GM18498 (cell line): ENCODE measurements at regions not wholly inside any gene's neighbourhood (a gene's known extent, or its start where the extent isn't known, plus 50 kb on each side); places are given as distances from the start of the nearest gene placed in this dataset.
"Not testable (repeated sequence)": the region's sequence is repeated elsewhere in the genome, so short reads cannot be mapped to it uniquely, and the experiment has no call there.

Experiments
- ATAC-seq: cut with Tn5 transposase; IDR thresholded peaks from one replicate; pipeline ENCODE4 v1.9.1; 2021; ENCODE audit warnings: mild to moderate bottlenecking, moderate library complexity; ENCODE audit not compliant: unreplicated experiment

- no peak for ATAC-seq
These were observed 421.6 kb upstream of the EYS start for GRCh38 chr6:66128656-66129055.

DNA sequence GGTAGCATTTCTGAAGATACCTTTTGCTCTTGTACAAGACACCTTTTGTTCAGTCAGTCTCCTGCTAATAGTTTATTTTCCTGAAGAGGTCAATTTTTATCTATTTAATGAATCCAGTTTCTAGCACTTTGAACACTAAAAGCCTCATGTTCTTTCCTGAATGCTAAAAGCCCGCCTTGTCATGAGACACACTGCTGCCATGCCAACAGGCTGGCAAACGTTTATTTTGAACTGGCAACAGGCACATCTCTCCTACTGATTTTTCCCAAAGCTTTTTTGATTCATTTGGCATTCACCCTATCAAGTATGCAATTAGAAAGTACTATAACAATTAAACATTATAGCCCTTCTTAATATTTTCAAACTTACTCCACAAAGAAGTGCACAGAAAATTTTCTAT is 421.2 kb upstream of the EYS start:
- ATAC-seq = no peak

DNA sequence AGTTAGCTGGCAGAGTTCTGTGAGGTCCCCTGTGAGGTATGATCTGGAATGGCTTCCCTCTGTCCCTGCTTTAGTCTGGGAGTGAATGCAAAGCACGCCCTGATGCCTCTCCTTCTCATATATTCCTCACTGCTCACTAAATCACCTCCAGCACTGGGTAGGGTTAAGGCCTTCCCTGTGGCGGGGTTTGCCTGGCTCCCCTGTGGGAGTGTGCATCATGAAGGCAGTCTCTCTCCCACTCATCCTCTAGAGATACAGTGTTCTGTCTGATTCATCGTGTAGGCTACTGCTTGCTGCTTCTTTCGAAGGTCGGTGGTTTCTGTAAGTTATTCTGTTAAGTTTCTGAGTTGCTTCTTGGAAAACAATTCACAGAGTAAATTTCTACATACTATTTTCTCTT is 420.0 kb upstream of the EYS start:
- no peak for ATAC-seq

- no peak for ATAC-seq
These were observed 419.3 kb upstream of the EYS start for GRCh38 chr6:66126358-66126757.

GRCh38 chr6:66103954-66104353 is 396.9 kb upstream of the EYS start:
- no peak for ATAC-seq

DNA sequence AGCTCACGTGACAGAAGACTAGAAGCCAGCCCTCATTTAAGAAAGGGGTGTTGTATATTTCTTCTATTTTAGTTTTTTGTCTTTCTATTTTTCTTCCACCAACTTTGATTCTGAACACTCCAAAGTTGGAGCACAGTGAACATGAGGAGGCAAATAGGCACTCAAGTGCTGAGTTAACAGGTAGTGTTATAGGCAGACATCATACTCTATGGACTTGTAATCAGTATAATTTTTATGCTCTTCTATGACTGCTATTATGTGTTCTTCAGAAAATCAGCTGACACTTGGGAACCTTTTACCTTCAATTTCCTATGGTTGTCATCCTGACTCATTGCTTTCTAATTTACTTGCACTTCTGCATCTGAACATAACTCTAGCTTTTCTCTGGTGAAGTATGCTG is 396.3 kb upstream of the EYS start:
- ATAC-seq = no peak

DNA sequence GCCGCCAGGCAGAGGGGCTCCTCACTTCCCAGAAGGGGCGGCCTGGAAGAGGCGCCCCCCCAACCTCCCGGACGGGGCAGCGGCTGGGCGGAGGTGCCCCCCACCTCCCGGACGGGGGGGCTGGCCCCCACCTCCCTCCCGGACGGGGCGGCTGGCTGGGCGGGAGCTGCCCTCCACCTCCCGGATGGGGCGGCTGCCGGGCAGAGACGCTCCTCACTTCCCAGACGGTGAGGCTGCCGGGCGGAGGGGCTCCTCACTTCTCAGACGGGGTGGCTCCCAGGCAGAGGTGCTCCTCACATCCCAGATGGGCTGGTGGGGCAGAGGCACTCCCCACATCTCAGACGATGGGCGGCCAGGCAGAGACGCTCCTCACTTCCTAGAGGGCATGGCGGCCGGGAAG is 389.7 kb upstream of the EYS start:
- ATAC-seq = no peak

DNA sequence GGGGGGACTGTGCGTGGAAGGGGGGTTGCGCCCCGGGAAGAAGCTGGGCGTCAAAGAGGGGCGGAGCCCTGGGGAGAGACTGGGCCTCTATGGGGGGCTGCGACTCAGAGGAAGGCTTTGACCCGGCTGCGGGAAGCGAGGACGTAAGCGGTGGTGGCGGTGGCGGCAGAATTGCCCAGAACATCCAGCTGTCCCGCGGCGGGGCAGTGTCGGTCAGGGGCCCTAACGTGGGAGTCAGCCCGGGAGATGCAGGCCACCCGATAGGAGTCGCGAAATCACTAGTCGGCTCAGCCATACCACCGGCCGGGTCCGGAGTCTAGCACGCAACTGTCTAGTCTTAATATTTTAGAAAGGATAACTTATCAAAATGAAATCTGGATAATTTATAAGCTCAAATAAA is 387.6 kb upstream of the EYS start:
- no peak for ATAC-seq

DNA sequence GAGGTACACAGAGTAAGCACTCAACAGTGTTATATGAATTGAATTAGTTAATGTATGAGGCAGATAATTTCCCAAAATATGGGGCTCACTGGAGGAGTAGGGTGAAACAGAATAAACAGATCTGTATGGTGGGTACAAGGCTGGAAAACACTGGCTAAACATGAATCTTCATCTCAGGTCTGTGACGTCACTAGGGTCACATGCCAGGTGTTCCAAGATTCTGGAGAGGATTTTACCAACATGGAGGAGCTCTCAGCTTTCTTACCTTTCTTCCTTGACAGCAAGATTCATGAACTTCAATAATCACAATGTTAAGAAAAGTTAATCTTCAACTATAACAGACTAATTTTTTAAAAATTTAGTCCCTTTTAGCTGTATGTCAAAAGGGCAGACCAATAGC is 385.3 kb upstream of the EYS start:
- not testable (repeated sequence) for ATAC-seq

DNA sequence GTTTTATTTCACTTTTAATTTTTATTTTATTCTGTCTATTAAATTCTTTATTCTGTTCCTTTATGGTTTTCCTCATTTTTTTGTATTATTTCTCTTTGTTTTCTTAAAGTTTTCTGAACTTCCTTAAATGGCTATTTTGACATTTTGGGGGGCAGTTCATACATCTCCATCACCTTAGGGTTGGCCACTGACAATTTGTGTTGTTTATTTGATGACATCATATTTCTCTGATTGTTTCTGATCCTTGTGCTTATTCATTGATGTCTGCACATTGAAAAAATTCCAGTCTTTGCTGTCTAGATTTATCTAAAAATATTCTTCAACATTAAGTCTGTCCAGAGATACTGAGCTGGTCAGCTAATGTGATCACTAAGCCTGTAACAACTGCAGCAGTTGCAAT is 379.5 kb upstream of the EYS start:
- ATAC-seq = no peak

- no peak for ATAC-seq
These were observed 375.9 kb upstream of the EYS start for GRCh38 chr6:66082914-66083313.

- no peak for ATAC-seq
These were observed 361.9 kb upstream of the EYS start for GRCh38 chr6:66068907-66069306.

DNA sequence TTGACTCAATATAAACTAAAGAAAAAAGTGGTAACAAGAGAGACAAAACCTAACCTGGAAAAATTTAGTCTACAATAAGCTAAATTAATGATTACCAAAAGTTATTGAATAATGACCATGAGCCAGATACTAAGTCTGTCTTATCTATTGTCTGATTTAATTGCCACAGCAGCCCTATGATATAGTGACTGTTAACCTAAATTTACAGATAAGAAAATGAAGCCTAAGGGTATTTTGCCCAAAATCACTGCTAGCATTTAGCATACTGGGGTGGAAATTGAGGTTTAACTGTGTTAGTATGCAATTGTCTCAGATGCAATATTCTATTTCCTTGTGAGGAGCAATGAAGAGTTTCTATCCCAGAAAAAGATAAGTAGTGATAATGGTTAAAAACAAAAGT is 361.0 kb upstream of the EYS start:
- ATAC-seq = no peak

DNA sequence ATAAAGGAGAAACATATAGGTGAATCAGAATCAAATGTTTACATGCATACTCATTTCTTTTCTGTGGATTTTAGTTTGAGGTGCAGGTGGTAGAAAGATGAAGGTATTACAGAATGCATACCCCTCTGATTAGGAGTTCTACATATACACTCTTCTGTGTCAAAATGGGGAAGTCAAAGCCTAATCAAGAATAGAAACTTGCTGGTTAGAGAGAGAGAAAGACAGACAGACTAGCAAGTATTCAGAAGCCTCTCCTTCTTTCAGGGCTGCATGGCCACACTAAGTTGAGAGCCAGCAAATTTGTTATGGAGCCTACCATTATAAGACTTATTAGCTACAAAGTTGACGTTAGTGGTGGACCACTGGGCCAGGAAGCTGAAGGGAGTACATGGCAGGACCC is 358.3 kb upstream of the EYS start:
- ATAC-seq = no peak

GRCh38 chr6:66057034-66057433 is 350.0 kb upstream of the EYS start:
- ATAC-seq = no peak

- ATAC-seq = no peak
These were observed 347.9 kb upstream of the EYS start for GRCh38 chr6:66054967-66055366.

DNA sequence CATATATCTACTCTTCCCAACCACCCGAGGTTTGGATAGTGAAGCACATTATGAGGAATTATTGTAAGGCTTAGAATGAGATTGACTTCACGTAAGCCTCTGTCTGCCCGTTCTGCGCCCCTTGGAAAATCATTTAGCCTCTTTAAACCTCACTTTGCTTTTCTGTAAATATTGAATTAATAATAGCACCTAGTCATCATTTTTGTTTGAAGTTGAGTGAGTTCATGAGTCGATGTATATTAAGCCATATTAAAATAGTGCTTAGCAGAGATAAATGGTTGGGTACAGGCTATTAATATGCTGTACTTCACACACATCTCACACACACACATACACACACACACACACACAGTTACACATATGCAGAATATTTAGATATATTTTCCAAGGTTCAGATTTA is 344.8 kb upstream of the EYS start:
- ATAC-seq = no peak

- no peak for ATAC-seq
These were observed 341.9 kb upstream of the EYS start for GRCh38 chr6:66048684-66049474.

DNA sequence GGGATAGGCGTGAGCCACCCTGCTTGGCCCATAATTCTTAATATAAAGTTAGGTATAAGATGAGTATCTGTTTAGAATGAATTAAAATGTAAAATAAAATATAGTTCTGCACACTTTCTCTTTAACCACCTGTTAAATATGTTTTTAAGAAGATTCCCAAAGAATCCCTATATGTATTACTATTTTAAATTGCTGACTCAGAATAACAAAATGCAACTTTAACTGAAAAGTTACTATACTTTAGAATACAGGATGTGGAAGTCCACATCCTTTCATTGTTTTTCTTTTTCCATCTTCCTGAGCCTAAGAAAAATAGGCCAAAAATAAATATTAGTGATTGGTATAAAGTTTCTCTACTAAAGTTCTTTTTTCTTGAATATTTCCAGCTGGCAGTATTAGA is 325.6 kb upstream of the EYS start:
- ATAC-seq = no peak

DNA sequence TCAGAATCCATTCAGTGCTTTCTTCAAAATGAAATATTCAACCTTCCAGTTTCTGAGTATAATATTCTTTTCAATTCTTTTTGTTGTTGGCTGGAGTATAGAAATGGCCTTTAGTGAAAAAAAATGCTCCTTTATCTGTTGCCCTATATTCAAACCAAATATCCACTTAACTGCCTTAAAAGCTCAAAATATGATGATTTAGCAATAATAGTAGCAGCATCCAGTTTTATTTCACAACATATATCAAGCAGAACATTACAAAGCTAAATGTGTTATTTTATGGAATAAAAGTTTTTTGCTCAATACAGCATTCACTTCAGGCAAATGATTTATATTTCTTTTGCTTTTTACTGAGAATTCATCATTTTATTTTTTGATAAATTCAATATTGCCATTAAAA is 322.4 kb upstream of the EYS start:
- no peak for ATAC-seq

DNA sequence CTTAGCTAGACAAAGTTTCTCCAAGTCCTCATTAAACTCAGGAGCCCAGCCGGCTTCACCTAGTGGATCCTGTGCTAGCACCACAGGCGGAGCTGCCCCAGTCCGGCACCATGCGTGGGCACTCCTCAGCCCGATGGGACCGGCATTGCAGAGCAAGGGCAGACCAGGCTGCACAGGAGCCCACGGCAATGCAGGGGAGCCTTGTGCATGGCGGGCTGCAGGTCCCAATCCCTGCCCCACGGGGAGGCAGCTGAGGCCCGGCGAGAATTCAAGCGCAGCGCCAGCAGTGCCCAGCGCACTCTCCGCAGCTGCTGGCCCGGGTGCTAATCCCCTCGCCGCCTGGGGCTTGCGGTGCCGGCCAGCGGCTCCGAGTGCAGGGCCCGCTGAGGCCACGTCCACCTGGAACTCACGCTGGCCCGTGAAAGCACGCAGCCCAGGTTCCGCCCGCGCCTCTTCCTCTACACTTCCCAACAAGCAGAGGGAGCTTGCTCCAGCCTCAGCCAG is 292.3 kb upstream of the EYS start:
- ATAC-seq = no peak

DNA sequence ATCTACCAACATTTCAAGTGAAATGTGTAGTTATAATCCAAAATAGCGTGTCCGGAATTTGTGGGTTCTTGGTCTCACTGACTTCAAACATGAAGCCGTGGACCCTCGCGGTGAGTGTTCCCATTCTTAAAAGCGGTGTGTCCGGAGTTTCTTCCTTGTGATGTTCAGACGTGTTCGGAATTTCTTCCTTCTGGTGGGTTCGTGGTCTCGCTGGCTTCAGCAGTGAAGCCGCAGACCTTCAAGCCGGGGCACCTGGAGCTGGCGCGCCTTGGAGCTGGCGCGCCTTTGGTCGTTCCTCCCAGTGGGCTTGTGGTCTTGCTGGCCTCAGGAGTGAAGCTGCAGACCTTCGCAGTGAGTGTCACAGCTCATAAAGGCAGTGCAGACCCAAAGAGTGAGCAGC is 291.5 kb upstream of the EYS start:
- no peak for ATAC-seq

DNA sequence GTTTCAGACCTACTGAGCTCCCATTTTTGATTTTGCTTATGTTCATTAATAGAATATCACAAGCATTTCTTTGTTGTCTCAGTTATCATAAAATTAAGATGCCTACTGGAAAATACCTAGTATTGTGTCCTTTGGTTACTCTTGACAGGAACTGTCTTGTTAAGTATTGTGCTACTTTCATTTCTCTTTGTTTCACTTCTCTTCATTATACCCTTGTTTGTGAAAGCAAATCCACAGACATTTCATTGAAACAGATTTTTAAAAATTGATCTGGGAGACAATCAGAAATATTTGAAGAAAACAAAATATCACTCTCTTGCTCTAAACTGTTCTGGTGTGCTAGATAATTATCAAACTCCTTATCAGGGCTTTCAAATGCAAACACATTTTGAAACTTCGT is 290.5 kb upstream of the EYS start:
- ATAC-seq = no peak
